C4-2B (cell line): ENCODE measurements at regions not wholly inside any gene's neighbourhood (a gene's known extent, or its start where the extent isn't known, plus 50 kb on each side); places are given as distances from the start of the nearest gene placed in this dataset.

ENCODE experiments used
- H3K27ac ChIP-seq: fragments of 450-650 bp; 2 replicates; pipeline ENCODE4 v1.5.1; 2017
- ZFX ChIP-seq: fragments of 450-650 bp; IDR thresholded peaks from 2 replicates; pipeline ENCODE4 v1.6.1; 2017
- TF ChIP-seq, protein P1 (sequence below): fragments of 450-650 bp; conservative IDR thresholded peaks from 2 replicates; pipeline ENCODE4 v1.5.1; 2017; ENCODE audit warnings: mild to moderate bottlenecking

DNA sequence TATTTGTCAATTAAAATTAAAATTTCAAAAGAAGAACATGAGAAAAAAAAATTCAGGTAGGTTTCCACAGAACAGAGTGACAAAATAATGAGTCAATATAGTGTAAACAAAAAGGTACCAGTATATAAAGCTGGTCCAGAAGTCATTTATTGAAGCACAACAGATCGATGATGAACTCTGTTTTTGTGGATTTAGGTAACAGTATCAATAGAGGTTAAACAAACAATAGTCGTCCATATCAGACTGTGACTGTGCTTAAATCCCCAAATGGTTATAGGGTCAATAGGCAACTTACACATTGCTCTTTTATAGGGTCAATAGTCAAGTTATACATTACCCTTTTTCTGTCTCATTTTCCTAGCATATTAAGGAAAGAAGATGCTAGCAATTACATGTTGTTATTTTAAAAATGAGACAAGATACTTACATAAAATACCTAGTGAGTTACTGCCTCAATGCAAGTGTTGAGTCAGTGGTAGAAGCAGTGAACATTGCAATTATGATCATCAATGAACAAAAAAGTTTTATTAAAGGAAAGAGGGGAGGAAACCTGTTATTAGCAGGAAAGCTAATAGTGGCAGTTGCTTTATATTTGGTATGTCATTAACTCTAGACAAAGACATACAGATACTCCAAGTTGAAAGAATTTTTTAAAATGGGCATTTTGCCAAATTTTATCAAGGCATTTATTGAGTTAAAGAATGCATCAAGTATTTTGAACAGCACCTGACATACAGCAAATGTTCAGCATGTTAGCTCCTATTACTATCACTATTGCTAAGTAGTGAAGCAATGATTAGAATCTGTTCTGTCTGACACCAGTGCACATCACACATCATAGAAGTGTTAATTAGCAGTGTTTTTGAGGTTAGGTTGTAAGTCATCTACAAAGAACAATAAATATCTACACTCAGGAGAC, 102.9 kb downstream of the CCER1 start:
- TF ChIP-seq, protein P1, sequence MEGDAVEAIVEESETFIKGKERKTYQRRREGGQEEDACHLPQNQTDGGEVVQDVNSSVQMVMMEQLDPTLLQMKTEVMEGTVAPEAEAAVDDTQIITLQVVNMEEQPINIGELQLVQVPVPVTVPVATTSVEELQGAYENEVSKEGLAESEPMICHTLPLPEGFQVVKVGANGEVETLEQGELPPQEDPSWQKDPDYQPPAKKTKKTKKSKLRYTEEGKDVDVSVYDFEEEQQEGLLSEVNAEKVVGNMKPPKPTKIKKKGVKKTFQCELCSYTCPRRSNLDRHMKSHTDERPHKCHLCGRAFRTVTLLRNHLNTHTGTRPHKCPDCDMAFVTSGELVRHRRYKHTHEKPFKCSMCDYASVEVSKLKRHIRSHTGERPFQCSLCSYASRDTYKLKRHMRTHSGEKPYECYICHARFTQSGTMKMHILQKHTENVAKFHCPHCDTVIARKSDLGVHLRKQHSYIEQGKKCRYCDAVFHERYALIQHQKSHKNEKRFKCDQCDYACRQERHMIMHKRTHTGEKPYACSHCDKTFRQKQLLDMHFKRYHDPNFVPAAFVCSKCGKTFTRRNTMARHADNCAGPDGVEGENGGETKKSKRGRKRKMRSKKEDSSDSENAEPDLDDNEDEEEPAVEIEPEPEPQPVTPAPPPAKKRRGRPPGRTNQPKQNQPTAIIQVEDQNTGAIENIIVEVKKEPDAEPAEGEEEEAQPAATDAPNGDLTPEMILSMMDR: no peak
- no peak for TF ChIP-seq ZFX
- no peak overlapping the region for H3K27ac ChIP-seq

DNA sequence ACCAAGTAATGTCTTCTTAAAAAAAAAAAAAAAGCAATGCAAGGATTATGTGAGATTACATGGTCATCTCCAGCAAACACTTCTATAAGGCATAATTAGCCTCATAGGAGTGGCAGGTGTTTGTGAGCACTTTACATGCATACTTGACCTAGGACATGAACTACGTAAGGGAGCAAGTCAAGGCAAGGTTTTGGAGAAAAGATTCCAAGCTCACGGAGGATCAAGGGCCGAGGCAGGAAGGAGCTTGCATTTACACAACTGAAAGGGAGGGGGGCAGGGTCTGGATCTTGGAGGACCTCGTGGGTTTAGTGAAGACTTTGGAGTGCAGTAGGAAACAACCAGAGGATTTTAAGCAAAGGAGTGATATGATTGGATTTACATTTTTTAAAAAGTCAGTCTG, 112.5 kb downstream of the CCER1 start:
- TF ChIP-seq ZFX: no peak
- TF ChIP-seq, protein P1: no peak
- no peak overlapping the region for H3K27ac ChIP-seq

DNA sequence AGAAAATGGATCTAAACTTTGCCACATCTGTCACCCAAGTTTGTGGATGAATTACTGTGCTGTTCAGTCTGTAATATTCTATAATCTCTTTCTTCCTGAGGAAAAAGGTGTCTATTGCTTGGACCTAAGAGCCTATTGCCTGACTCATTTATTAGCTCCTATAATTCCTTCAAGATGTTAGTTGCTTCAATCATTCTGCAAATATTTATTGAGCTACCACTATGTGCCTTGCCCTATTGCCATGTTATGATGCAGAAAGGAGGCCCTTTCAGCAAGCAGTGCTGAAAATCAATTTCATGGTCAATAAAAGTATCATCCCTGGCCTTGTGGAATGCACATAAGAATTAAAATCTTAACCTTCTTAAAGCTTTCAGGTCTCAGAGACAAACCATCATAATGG, 113.6 kb downstream of the CCER1 start:
- TF ChIP-seq, protein P1: no peak
- no peak for TF ChIP-seq ZFX
- H3K27ac ChIP-seq: no peak overlapping the region

DNA sequence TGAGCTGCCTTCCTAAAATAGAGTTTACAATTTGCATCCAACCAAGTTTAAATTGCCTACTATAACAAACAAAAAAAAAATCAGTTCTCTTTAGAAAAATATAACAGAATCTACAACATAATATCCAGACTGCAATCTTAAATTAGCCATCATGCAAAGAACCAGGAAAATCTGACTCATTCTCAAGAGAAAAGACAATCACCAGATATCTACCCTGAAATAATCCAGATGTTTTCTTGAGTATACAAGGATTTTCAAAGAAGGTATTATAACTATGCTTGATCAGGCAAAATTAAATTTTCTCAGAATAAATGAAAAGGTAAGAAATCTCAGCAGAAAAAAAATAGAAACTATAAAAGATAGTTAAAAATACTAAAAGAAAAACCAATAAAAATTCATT, 115.6 kb downstream of the CCER1 start:
- no peak overlapping the region for H3K27ac ChIP-seq
- TF ChIP-seq, protein P1: no peak
- no peak for TF ChIP-seq ZFX

DNA sequence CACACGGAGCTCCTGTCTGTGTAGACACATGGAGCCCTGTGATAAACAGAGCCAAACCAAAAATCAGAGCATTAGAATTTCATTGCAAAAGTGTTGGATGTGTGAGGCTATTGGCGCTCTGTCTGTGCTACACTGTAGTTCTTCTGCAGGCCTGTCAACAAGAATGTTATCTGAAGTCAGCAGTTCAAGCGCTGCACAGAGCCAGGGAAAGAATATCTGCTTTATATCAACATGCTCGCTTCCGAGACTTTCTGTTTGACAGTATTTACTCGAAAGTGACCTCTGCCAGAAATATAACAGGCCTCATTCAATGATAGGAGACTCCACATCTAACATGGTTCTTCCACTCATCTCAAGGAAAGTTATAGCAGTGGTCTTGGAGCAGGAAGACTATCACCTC, 118.3 kb downstream of the CCER1 start:
- no peak for TF ChIP-seq ZFX
- TF ChIP-seq, protein P1: no peak
- H3K27ac ChIP-seq: no peak overlapping the region

DNA sequence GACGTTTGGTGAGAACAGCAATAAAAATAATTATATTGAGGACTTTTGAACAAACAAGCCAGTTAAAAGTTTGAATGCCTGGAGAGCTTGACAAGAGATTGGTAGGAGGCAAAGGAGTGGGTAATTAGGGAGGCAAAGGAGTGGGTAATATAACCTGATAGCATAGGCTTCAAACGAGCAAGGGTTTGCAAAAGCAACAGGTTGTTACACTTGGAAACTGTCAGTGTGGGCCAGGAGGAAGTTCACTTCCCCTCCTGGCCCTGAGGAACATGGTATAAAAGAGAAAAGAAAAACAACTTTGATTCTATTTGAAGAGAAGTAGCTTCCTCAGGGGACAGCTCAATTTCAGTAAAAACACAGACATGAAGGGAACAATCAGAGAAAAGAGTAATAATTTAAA, 121.7 kb downstream of the CCER1 start:
- H3K27ac ChIP-seq: no peak overlapping the region
- TF ChIP-seq, protein P1: no peak
- no peak for TF ChIP-seq ZFX

DNA sequence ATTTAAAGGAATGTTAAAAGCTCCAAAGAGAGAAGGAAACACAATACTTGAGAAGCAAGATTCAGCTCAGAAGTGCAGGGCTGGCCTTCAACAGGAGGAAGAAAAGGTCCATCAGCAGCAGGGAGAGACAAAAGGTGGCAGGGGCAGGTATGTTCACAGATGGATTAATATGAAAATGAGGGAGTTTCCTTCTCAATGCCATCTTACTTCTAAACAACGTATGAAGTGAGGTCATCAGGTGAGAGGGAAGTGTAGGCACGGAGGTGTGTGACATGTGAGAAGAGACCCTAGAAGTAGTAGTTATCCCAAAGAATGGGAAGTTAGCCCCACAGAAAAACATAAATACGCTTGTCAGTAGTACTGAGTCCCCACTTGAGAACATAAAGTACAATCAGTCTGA, 122.5 kb downstream of the CCER1 start:
- no peak for TF ChIP-seq ZFX
- TF ChIP-seq, protein P1: no peak

More for the DNA sequence above, 122.5 kb downstream of the CCER1 start:
- H3K27ac ChIP-seq: no peak overlapping the region
